ENCODE measurements at regions not wholly inside any gene's neighbourhood (a gene's known extent, or its start where the extent isn't known, plus 50 kb on each side); places are given as distances from the start of the nearest gene placed in this dataset.

- TF ChIP-seq POLR2A (IDR thresholded peaks at IDR 0.05) (no peak), CTCF (IDR thresholded peaks at IDR 0.05) (no peak)
Observed at GRCh38 chr20:40314278-40314677, 374.8 kb downstream of the MAFB start.
